ENCODE measurements at regions not wholly inside any gene's neighbourhood (a gene's known extent, or its start where the extent isn't known, plus 50 kb on each side); places are given as distances from the start of the nearest gene placed in this dataset.
A peak's percentile ranks its signal among the peaks of the same experiment; 100 is the strongest.

GRCh38 chr16:73965591-73965990, 331.0 kb upstream of the PSMD7 start:
- no peak for DNase-seq
- ChIA-PET POLR2A (no interaction called here), CTCF (interaction anchor here (9.0 kb wide), 1 partner anchor 9 kb away, joined by 76 read pairs; no protein-coding TSS in a partner anchor)
- Histone ChIP-seq H4K20me1 (ENCODE audit: insufficient read depth) (no peaks in the 10 kb centered on the region), H3K9me3 (no peaks in the 10 kb centered on the region), H3K9me2 (no peaks in the 10 kb centered on the region), H3K9ac (no peak overlapping the region), H3K4me3 (ENCODE audit: low read depth in 2 of 2, low read length in 1 of 2) (no peak overlapping the region), H3F3A (replicated peaks; ENCODE audit: insufficient read depth) (no peaks in the 10 kb centered on the region), H3K27ac (ENCODE audit: low read depth in 2 of 2, low read length in 1 of 2) (no peak overlapping the region), H3K36me3 (replicated peaks in 1 of 2; ENCODE audit: control insufficient read depth in 1 of 2, insufficient read depth in 2 of 2, low read length in 1 of 2) (no peaks in the 10 kb centered on the region), H3K4me2 (no peak overlapping the region), H3K4me1 (ENCODE audit: control insufficient read depth in 1 of 2, insufficient read depth in 2 of 2, low read depth in 1 of 2, low read length in 1 of 2) (no peaks in the 10 kb centered on the region), H3K27me3 (ENCODE audit: insufficient read depth) (no peaks in the 10 kb centered on the region), H2AFZ (ENCODE audit: low read depth) (no peak overlapping the region), H3K79me2 (ENCODE audit: insufficient read depth) (no peaks in the 10 kb centered on the region)
- 24% methylated on average over 3 of the region's 3 CpGs for WGBS (ENCODE audit: low lambda C conversion rate)
- TF ChIP-seq GATA2 (CRISPR knock-in tag; IDR thresholded peaks at IDR 0.05) (no peak), RAD21 (IDR thresholded peaks at IDR 0.05; ENCODE audit: low read length) (no peak), PBX3 (IDR thresholded peaks at IDR 0.05) (no peak), TAF1 (IDR thresholded peaks at IDR 0.05; ENCODE audit: borderline replicate concordance, low read depth, low read length) (no peak), CTCF (IDR thresholded peaks at IDR 0.05) (no peak), NFIC (IDR thresholded peaks at IDR 0.05; ENCODE audit: borderline replicate concordance) (no peak), RCOR1 (IDR thresholded peaks at IDR 0.05; ENCODE audit: low read length) (no peak)
- TF ChIP-seq, protein P1, sequence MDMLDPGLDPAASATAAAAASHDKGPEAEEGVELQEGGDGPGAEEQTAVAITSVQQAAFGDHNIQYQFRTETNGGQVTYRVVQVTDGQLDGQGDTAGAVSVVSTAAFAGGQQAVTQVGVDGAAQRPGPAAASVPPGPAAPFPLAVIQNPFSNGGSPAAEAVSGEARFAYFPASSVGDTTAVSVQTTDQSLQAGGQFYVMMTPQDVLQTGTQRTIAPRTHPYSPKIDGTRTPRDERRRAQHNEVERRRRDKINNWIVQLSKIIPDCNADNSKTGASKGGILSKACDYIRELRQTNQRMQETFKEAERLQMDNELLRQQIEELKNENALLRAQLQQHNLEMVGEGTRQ (IDR thresholded peaks at IDR 0.05; ENCODE audit: borderline replicate concordance, low read depth, low read length), result no peak

DNA sequence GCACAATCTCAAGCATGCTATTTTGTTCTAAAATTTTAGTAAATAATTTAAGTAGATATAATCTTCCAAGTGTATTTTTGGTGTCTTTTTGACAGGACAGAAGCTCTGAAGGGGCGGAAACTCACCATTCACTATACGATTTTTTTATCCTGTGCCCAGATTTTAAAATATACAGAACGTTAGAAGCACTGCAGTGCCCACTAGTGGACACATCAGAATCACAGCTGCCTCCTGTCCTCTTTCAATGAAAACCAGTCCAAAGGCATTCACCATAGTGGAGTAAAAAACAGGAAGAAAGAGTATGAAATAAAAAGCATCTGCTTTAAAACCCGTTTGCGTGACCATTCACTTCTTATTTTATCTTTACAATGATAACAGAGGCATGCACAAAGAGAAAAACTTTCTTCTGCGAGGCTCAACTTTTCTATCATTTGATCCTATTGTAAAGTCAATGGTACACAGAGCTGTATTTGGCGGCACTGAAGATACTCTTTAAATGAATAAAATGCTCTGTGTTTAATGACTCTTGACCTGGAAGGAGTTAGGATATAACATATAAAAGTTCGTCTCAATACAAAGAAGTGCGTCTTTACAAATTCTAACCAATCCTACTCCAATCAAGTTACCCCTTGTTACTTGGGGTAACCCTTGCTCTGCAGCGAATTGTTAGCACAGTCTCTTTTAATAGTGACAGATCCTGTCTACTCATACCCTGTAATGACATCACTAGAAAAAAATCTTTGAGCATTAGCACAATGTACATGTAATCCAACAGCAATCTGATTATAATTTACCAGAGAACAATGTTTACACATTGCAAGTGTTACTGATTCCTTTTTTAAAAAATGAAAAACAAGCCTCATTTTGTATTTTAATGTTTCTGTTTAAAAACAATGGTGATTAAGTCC, 339.8 kb upstream of the PSMD7 start:
- no peak for TF ChIP-seq GATA2 (CRISPR knock-in tag; IDR thresholded peaks at IDR 0.05)
- 0 out of 2 replicates have a peak, but pooled peaks have one; percentile 38 for TF ChIP-seq RCOR1 (IDR thresholded peaks at IDR 0.05; ENCODE audit: low read length)
- peak; percentile 91 for TF ChIP-seq RAD21 (IDR thresholded peaks at IDR 0.05; ENCODE audit: low read length)
- peak; percentile 70 for TF ChIP-seq SMC3 (IDR thresholded peaks at IDR 0.05; ENCODE audit: low read depth, low read length)
- peak; percentile 95 for TF ChIP-seq CTCF (IDR thresholded peaks at IDR 0.05)
- H3F3A ChIP-seq (replicated peaks; ENCODE audit: insufficient read depth), result no peaks in the 10 kb centered on the region
- no peak overlapping the region for H2AFZ ChIP-seq (ENCODE audit: low read depth)
- H3K4me2 ChIP-seq, result peak overlapping the region; percentile 61
- H4K20me1 ChIP-seq (ENCODE audit: insufficient read depth), result no peaks in the 10 kb centered on the region
- ChIA-PET POLR2A (no interaction called here), CTCF (interaction anchor here (0.6 to 5.5 kb wide), 60 partner anchors 8 to 1832 kb away, joined by 3 to 76 read pairs (median 3); no protein-coding TSS in a partner anchor)
- H3K9me3 ChIP-seq, result no peaks in the 10 kb centered on the region
- no peak overlapping the region for H3K4me3 ChIP-seq (ENCODE audit: low read depth in 2 of 2, low read length in 1 of 2)
- no peaks in the 10 kb centered on the region for H3K36me3 ChIP-seq (replicated peaks in 1 of 2; ENCODE audit: control insufficient read depth in 1 of 2, insufficient read depth in 2 of 2, low read length in 1 of 2)
- H3K79me2 ChIP-seq (ENCODE audit: insufficient read depth), result no peaks in the 10 kb centered on the region
- WGBS (ENCODE audit: low lambda C conversion rate), result 30% methylated on average over 10 of the region's 10 CpGs
- H3K27ac ChIP-seq (ENCODE audit: low read depth in 2 of 2, low read length in 1 of 2), result no peak overlapping the region
- no peaks in the 10 kb centered on the region; a peak in 2 of 4 replicates for H3K4me1 ChIP-seq (ENCODE audit: control insufficient read depth in 1 of 2, insufficient read depth in 2 of 2, low read depth in 1 of 2, low read length in 1 of 2)
- no peak overlapping the region for H3K9ac ChIP-seq
- no peaks in the 10 kb centered on the region for H3K9me2 ChIP-seq
- peak; percentile 65 for DNase-seq
- no peaks in the 10 kb centered on the region for H3K27me3 ChIP-seq (ENCODE audit: insufficient read depth)

Measured in SK-N-SH (cell line).